WTC11 (cell line): ENCODE measurements at regions not wholly inside any gene's neighbourhood (a gene's known extent, or its start where the extent isn't known, plus 50 kb on each side); places are given as distances from the start of the nearest gene placed in this dataset.

Source experiments
- ATAC-seq: fragments of 200-7000 bp; cut with Tn5 transposase; 2 replicates; pipeline ENCODE4 v1.10.0; 2021; ENCODE audit warnings: mild to moderate bottlenecking, moderate library complexity
- CTCF ChIA-PET: fragments of 300-600 bp; sonication (Branson Sonifier 250); formaldehyde crosslinking; loops from one replicate; lab custom pipeline; 2021; ENCODE audit warnings: antibody characterized with exemption; lab: Charles Lee
- POLR2A ChIA-PET: fragments of 350-600 bp; sonication (Branson Sonifier 250); formaldehyde crosslinking; loops from one replicate; lab custom pipeline; 2021; ENCODE audit warnings: antibody characterized with exemption; lab: Charles Lee
- DNase-seq: peaks from one replicate; pipeline ENCODE4 v3.0.0; 2021; ENCODE audit warnings: low spot score
- H3K27ac Mint-ChIP-seq: 2 replicates; pipeline ENCODE4 v1.8.0; 2021; ENCODE audit warnings: mixed read lengths
- H3K27me3 Mint-ChIP-seq: 2 replicates; pipeline ENCODE4 v1.8.0; 2021; ENCODE audit warnings: low read depth, mild to moderate bottlenecking, moderate library complexity, mixed read lengths
- H3K36me3 Mint-ChIP-seq: 2 replicates; pipeline ENCODE4 v1.8.0; 2021; ENCODE audit warnings: mixed read lengths
- H3K4me1 Mint-ChIP-seq: 2 replicates; pipeline ENCODE4 v1.8.0; 2022; ENCODE audit warnings: mixed read lengths
- H3K4me3 Mint-ChIP-seq: 2 replicates; pipeline ENCODE4 v1.8.0; 2021; ENCODE audit warnings: mild to moderate bottlenecking, moderate library complexity, mixed read lengths
- H3K9me3 Mint-ChIP-seq: 2 replicates; pipeline ENCODE4 v1.8.0; 2021; ENCODE audit warnings: mixed read lengths
- AR ChIP-seq: fragments of 250-450 bp; sonication (Bioruptor Pico); IDR thresholded peaks from 2 replicates; pipeline ENCODE4 v1.9.0; 2021; ENCODE audit warnings: mild to moderate bottlenecking
- ATF3 ChIP-seq: sonication (generic); formaldehyde crosslinking; conservative IDR thresholded peaks from 2 replicates; pipeline ENCODE4 v1.8.1; 2022; ENCODE audit warnings: mild to moderate bottlenecking, missing genetic modification reagents
- E2F1 ChIP-seq: sonication (generic); formaldehyde crosslinking; IDR thresholded peaks from 2 replicates; pipeline ENCODE4 v1.8.0; 2022; ENCODE audit warnings: mild to moderate bottlenecking, missing genetic modification reagents
- E2F5 ChIP-seq: sonication (generic); formaldehyde crosslinking; IDR thresholded peaks from 2 replicates; pipeline ENCODE4 v1.8.1; 2022; ENCODE audit warnings: mild to moderate bottlenecking, moderate library complexity, missing genetic modification reagents
- EMX1 ChIP-seq: fragments of 250-450 bp; sonication (Bioruptor Pico); IDR thresholded peaks from 2 replicates; pipeline ENCODE4 v1.8.0; 2021; ENCODE audit warnings: mild to moderate bottlenecking
- ETV6 ChIP-seq: sonication (generic); formaldehyde crosslinking; IDR thresholded peaks from 2 replicates; pipeline ENCODE4 v1.8.1; 2022; ENCODE audit warnings: mild to moderate bottlenecking, missing genetic modification reagents
- FOXP1 ChIP-seq: sonication (generic); formaldehyde crosslinking; IDR thresholded peaks from 2 replicates; pipeline ENCODE4 v1.8.0; 2022; ENCODE audit warnings: missing genetic modification reagents, mild to moderate bottlenecking, moderate library complexity, borderline replicate concordance
- GRHL2 ChIP-seq: fragments of 250-450 bp; sonication (Bioruptor Pico); IDR thresholded peaks from 2 replicates; pipeline ENCODE4 v1.8.0; 2022; ENCODE audit warnings: mild to moderate bottlenecking, moderate library complexity; ENCODE audit not compliant: insufficient replicate concordance, severe bottlenecking
- IRF1 ChIP-seq: sonication (generic); formaldehyde crosslinking; IDR thresholded peaks from 2 replicates; pipeline ENCODE4 v1.8.0; 2023; ENCODE audit warnings: missing genetic modification reagents
- JAZF1 ChIP-seq: fragments of 250-450 bp; sonication (Bioruptor Pico); IDR thresholded peaks from 2 replicates; pipeline ENCODE4 v1.9.0; 2021; ENCODE audit warnings: moderate library complexity, mild to moderate bottlenecking, inconsistent platforms
- MAX ChIP-seq: sonication (generic); formaldehyde crosslinking; IDR thresholded peaks from 2 replicates; pipeline ENCODE4 v1.8.0; 2022; ENCODE audit warnings: mild to moderate bottlenecking, missing genetic modification reagents
- MLX ChIP-seq: sonication (generic); formaldehyde crosslinking; IDR thresholded peaks from 2 replicates; pipeline ENCODE4 v1.8.1; 2023; ENCODE audit warnings: mild to moderate bottlenecking, missing genetic modification reagents, moderate library complexity
- NR1H2 ChIP-seq: sonication (generic); formaldehyde crosslinking; IDR thresholded peaks from 2 replicates; pipeline ENCODE4 v1.9.0; 2021; ENCODE audit warnings: mild to moderate bottlenecking, moderate library complexity, missing genetic modification reagents
- SMAD3 ChIP-seq: sonication (generic); formaldehyde crosslinking; IDR thresholded peaks from 2 replicates; pipeline ENCODE4 v1.8.0; 2022; ENCODE audit warnings: missing genetic modification reagents, mild to moderate bottlenecking, borderline replicate concordance
- SOX15 ChIP-seq: fragments of 250-450 bp; sonication (Bioruptor Pico); IDR thresholded peaks from 2 replicates; pipeline ENCODE4 v1.9.0; 2021; ENCODE audit warnings: mild to moderate bottlenecking
- TEAD4 ChIP-seq: sonication (generic); formaldehyde crosslinking; IDR thresholded peaks from 2 replicates; pipeline ENCODE4 v1.8.0; 2022; ENCODE audit warnings: mild to moderate bottlenecking, missing genetic modification reagents
- USF1 ChIP-seq: sonication (generic); formaldehyde crosslinking; IDR thresholded peaks from 2 replicates; pipeline ENCODE4 v1.8.0; 2022; ENCODE audit warnings: mild to moderate bottlenecking, missing genetic modification reagents
- ZNF138 ChIP-seq: sonication (generic); formaldehyde crosslinking; conservative IDR thresholded peaks from 2 replicates; pipeline ENCODE4 v1.8.1; 2022; ENCODE audit warnings: mild to moderate bottlenecking, moderate library complexity, missing genetic modification reagents
- ZNF263 ChIP-seq: sonication (generic); formaldehyde crosslinking; IDR thresholded peaks from 2 replicates; pipeline ENCODE4 v1.8.1; 2022; ENCODE audit warnings: low read depth, mild to moderate bottlenecking, moderate library complexity, missing genetic modification reagents
- ZNF317 ChIP-seq: sonication (generic); formaldehyde crosslinking; IDR thresholded peaks from 2 replicates; pipeline ENCODE4 v1.8.1; 2023; ENCODE audit warnings: low read depth, mild to moderate bottlenecking, moderate library complexity, missing genetic modification reagents, borderline replicate concordance
- ZNF423 ChIP-seq: fragments of 250-450 bp; sonication (Bioruptor Pico); IDR thresholded peaks from 2 replicates; pipeline ENCODE4 v2.1.2; 2022; ENCODE audit warnings: mild to moderate bottlenecking, moderate library complexity
- ZNF671 ChIP-seq: fragments of 250-450 bp; sonication (Bioruptor Pico); IDR thresholded peaks from 2 replicates; pipeline ENCODE4 v1.8.0; 2021; ENCODE audit warnings: mild to moderate bottlenecking

- ATAC-seq (no peak), DNase-seq (no peak)
- no peaks in the 10 kb centered on the region for H3K4me1 Mint-ChIP-seq
- H3K27ac Mint-ChIP-seq: no peak overlapping the region
- H3K36me3 Mint-ChIP-seq: peaks cover 25% of the 10 kb centered on the region
- TF ChIP-seq JAZF1 (CRISPR knock-in tag): no peak
- TF ChIP-seq IRF1: no peak
- no peak for TF ChIP-seq FOXP1
- TF ChIP-seq USF1 (CRISPR knock-in tag): no peak
- TF ChIP-seq ZNF317 (CRISPR knock-in tag): no peak
- TF ChIP-seq ZNF263 (CRISPR knock-in tag): no peak
- no peak for TF ChIP-seq ZNF138 (CRISPR knock-in tag)
- no peak for TF ChIP-seq SOX15
- TF ChIP-seq MLX (CRISPR knock-in tag): no peak
- TF ChIP-seq GRHL2 (CRISPR knock-in tag): no peak
- TF ChIP-seq AR (CRISPR knock-in tag): no peak
- TF ChIP-seq TEAD4 (CRISPR knock-in tag): no peak
- no peak for TF ChIP-seq EMX1 (CRISPR knock-in tag)
- no peak for TF ChIP-seq ETV6 (CRISPR knock-in tag)
- TF ChIP-seq ATF3 (CRISPR knock-in tag): no peak
- no peak for TF ChIP-seq ZNF671 (CRISPR knock-in tag)
- TF ChIP-seq ZNF423: no peak
- POLR2A ChIA-PET: no interaction called here
- H3K27me3 Mint-ChIP-seq: no peaks in the 10 kb centered on the region
- CTCF ChIA-PET: no interaction called here
- no peak overlapping the region for H3K4me3 Mint-ChIP-seq
- H3K9me3 Mint-ChIP-seq: peaks cover 17% of the 10 kb centered on the region
These were observed 161.5 kb upstream of the C1orf174 start for GRCh38 chr1:4061521-4062031.

- Mint-ChIP-seq H3K9me3 (peaks cover 12% of the 10 kb centered on the region), H3K27ac (no peak overlapping the region), H3K4me3 (no peak overlapping the region), H3K36me3 (peaks cover 22% of the 10 kb centered on the region), H3K4me1 (no peaks in the 10 kb centered on the region), H3K27me3 (no peaks in the 10 kb centered on the region)
- no peak for ATAC-seq
- CTCF ChIA-PET: no interaction called here
- no peak for TF ChIP-seq SOX15
- TF ChIP-seq SMAD3 (CRISPR knock-in tag): no peak
- no peak for TF ChIP-seq NR1H2 (CRISPR knock-in tag)
- no peak for TF ChIP-seq E2F5 (CRISPR knock-in tag)
- no peak for TF ChIP-seq ZNF423
- TF ChIP-seq ZNF317 (CRISPR knock-in tag): no peak
- no peak for TF ChIP-seq IRF1
- TF ChIP-seq USF1 (CRISPR knock-in tag): no peak
- no peak for TF ChIP-seq JAZF1 (CRISPR knock-in tag)
- no peak for TF ChIP-seq ETV6 (CRISPR knock-in tag)
- no peak for TF ChIP-seq E2F1 (CRISPR knock-in tag)
- TF ChIP-seq MAX (CRISPR knock-in tag): no peak
- DNase-seq: no peak
- POLR2A ChIA-PET: no interaction called here
These were observed 162.0 kb upstream of the C1orf174 start for GRCh38 chr1:4062041-4062440.
